Colon (tissue), 2 donors: ENCODE measurements at regions not wholly inside any gene's neighbourhood (a gene's known extent, or its start where the extent isn't known, plus 50 kb on each side); places are given as distances from the start of the nearest gene placed in this dataset.
"Not testable (repeated sequence)": the region's sequence is repeated elsewhere in the genome, so short reads cannot be mapped to it uniquely, and the experiment has no call there.

Experiments
- FAIRE-seq: peaks from 2 replicates; lab custom pipeline; 2012; peaks lifted over from hg19 to GRCh38; lab: Jason Lieb, UNC
- donor health status: control.
- donor health status: control.

- not testable (repeated sequence) for FAIRE-seq
These were observed 70.8 kb downstream of the TBC1D26 start for GRCh38 chr17:15802917-15803316.

- not testable (repeated sequence) for FAIRE-seq
These were observed 74.7 kb downstream of the TBC1D26 start for GRCh38 chr17:15806825-15807224.

- FAIRE-seq, result not testable (repeated sequence)
These were observed 81.3 kb downstream of the TBC1D26 start for GRCh38 chr17:15813388-15813787.

- not testable (repeated sequence) for FAIRE-seq
These were observed 81.9 kb downstream of the TBC1D26 start for GRCh38 chr17:15814003-15814402.

- not testable (repeated sequence) for FAIRE-seq
These were observed 85.8 kb downstream of the TBC1D26 start for GRCh38 chr17:15817861-15818260.

GRCh38 chr17:15822280-15822679 lies 90.2 kb downstream of the TBC1D26 start:
- not testable (repeated sequence) for FAIRE-seq

- FAIRE-seq, result not testable (repeated sequence)
These were observed 96.7 kb downstream of the TBC1D26 start for GRCh38 chr17:15828727-15829314.

GRCh38 chr17:15830221-15830620 lies 98.1 kb downstream of the TBC1D26 start:
- not testable (repeated sequence) for FAIRE-seq

GRCh38 chr17:15831182-15831581 lies 99.1 kb downstream of the TBC1D26 start:
- not testable (repeated sequence) for FAIRE-seq

- FAIRE-seq, result not testable (repeated sequence)
These were observed 100.9 kb downstream of the TBC1D26 start for GRCh38 chr17:15832921-15833480.

GRCh38 chr17:15833890-15834289 lies 101.8 kb downstream of the TBC1D26 start:
- not testable (repeated sequence) for FAIRE-seq

GRCh38 chr17:15835481-15835880 lies 103.4 kb downstream of the TBC1D26 start:
- FAIRE-seq, result not testable (repeated sequence)

- FAIRE-seq, result not testable (repeated sequence)
These were observed 104.3 kb downstream of the TBC1D26 start for GRCh38 chr17:15836249-15836982.

GRCh38 chr17:15836991-15837390 lies 104.9 kb downstream of the TBC1D26 start:
- not testable (repeated sequence) for FAIRE-seq

- peak; percentile 96 for FAIRE-seq
These were observed 97.3 kb upstream of the ADORA2B start for GRCh38 chr17:15847447-15848229.

GRCh38 chr17:15849054-15849453 lies 95.9 kb upstream of the ADORA2B start:
- not testable (repeated sequence) for FAIRE-seq

GRCh38 chr17:15850071-15850470 lies 94.9 kb upstream of the ADORA2B start:
- not testable (repeated sequence) for FAIRE-seq

- peak; percentile 43 for FAIRE-seq
These were observed 94.2 kb upstream of the ADORA2B start for GRCh38 chr17:15850687-15851086.

- FAIRE-seq, result not testable (repeated sequence)
These were observed 92.1 kb upstream of the ADORA2B start for GRCh38 chr17:15852863-15853262.

GRCh38 chr17:15856191-15856590 lies 88.7 kb upstream of the ADORA2B start:
- FAIRE-seq, result not testable (repeated sequence)

- not testable (repeated sequence) for FAIRE-seq
These were observed 88.2 kb upstream of the ADORA2B start for GRCh38 chr17:15856745-15857144.

- not testable (repeated sequence) for FAIRE-seq
These were observed 86.8 kb upstream of the ADORA2B start for GRCh38 chr17:15858082-15858481.
